OCI-LY1 (cell line): ENCODE measurements at regions not wholly inside any gene's neighbourhood (a gene's known extent, or its start where the extent isn't known, plus 50 kb on each side); places are given as distances from the start of the nearest gene placed in this dataset.

Source experiments
- H2AFZ ChIP-seq: fragments of 200-600 bp; sonication (generic), shearing (Covaris generic); 2 replicates; pipeline ENCODE4 v1.6.0; 2014; ENCODE audit warnings: antibody characterized with exemption, mild to moderate bottlenecking, low read length
- H3F3A ChIP-seq: fragments of 200-600 bp; sonication (generic), shearing (Covaris generic); 2 replicates; pipeline ENCODE4 v1.6.0; 2014; ENCODE audit warnings: mild to moderate bottlenecking, antibody characterized with exemption, low read length, moderate library complexity; ENCODE audit not compliant: insufficient read depth
- H3K27ac ChIP-seq: fragments of 200-600 bp; sonication (generic); 2 replicates; pipeline ENCODE4 v1.5.1; 2014; ENCODE audit warnings: low read length, mixed run types, mild to moderate bottlenecking, low read depth; ENCODE audit not compliant: poor library complexity, severe bottlenecking
- H3K27me3 ChIP-seq: fragments of 200-600 bp; sonication (generic); 2 replicates; pipeline ENCODE4 v1.6.0; 2014; ENCODE audit warnings: antibody characterized with exemption, mild to moderate bottlenecking, low read length, moderate library complexity; ENCODE audit not compliant: insufficient read depth
- H3K36me3 ChIP-seq: fragments of 200-600 bp; sonication (generic); 2 replicates; pipeline ENCODE4 v1.6.1; 2014; ENCODE audit warnings: mild to moderate bottlenecking, antibody characterized with exemption, low read length, moderate library complexity, mixed read lengths; ENCODE audit not compliant: insufficient read depth
- H3K4me1 ChIP-seq: fragments of 200-600 bp; sonication (generic); 2 replicates; pipeline ENCODE4 v1.5.1; 2014; ENCODE audit warnings: mild to moderate bottlenecking, low read length, moderate library complexity; ENCODE audit not compliant: insufficient read depth, severe bottlenecking
- H3K4me2 ChIP-seq: fragments of 200-600 bp; sonication (generic), shearing (Covaris generic); 2 replicates; pipeline ENCODE4 v1.6.1; 2014; ENCODE audit warnings: low read length
- H3K4me3 ChIP-seq: fragments of 200-600 bp; sonication (generic); 2 replicates; pipeline ENCODE4 v1.5.1; 2014; ENCODE audit warnings: low read length, low read depth, mild to moderate bottlenecking, mixed read lengths; ENCODE audit not compliant: poor library complexity, severe bottlenecking
- H3K79me2 ChIP-seq: fragments of 200-600 bp; shearing (Covaris generic); 2 replicates; pipeline ENCODE4 v1.6.1; 2016; ENCODE audit warnings: mixed run types, low read length, mixed read lengths; ENCODE audit not compliant: insufficient read depth
- H3K9ac ChIP-seq: fragments of 200-600 bp; sonication (generic), shearing (Covaris generic); 2 replicates; pipeline ENCODE4 v1.6.1; 2014; ENCODE audit warnings: mild to moderate bottlenecking, low read length, mixed read lengths
- H3K9me2 ChIP-seq: fragments of 200-600 bp; sonication (generic), shearing (Covaris generic); 2 replicates; pipeline ENCODE4 v1.6.1; 2014; ENCODE audit warnings: low read depth, mild to moderate bottlenecking, low read length, mixed read lengths
- H3K9me3 ChIP-seq: fragments of 200-600 bp; shearing (Covaris generic); 2 replicates; pipeline ENCODE4 v1.6.1; 2014; ENCODE audit warnings: low read length, mixed read lengths
- H4K20me1 ChIP-seq: fragments of 200-600 bp; sonication (generic), shearing (Covaris generic); 2 replicates; pipeline ENCODE4 v1.6.0; 2016; ENCODE audit warnings: mild to moderate bottlenecking, low read length; ENCODE audit not compliant: insufficient read depth
- EZH2 ChIP-seq: fragments of 200-600 bp; sonication (generic), shearing (Covaris generic); IDR thresholded peaks from 2 replicates; pipeline ENCODE4 v1.8.0; 2017; ENCODE audit warnings: borderline replicate concordance, mixed run types, mild to moderate bottlenecking, antibody characterized with exemption, low read length, moderate library complexity, mixed read lengths
- TF ChIP-seq, protein P1 (sequence below): fragments of 200-600 bp; sonication (generic), shearing (Covaris generic); IDR thresholded peaks from 2 replicates; pipeline ENCODE4 v1.5.1; 2017; ENCODE audit warnings: mild to moderate bottlenecking, antibody characterized with exemption, low read length, moderate library complexity, mixed read lengths

DNA sequence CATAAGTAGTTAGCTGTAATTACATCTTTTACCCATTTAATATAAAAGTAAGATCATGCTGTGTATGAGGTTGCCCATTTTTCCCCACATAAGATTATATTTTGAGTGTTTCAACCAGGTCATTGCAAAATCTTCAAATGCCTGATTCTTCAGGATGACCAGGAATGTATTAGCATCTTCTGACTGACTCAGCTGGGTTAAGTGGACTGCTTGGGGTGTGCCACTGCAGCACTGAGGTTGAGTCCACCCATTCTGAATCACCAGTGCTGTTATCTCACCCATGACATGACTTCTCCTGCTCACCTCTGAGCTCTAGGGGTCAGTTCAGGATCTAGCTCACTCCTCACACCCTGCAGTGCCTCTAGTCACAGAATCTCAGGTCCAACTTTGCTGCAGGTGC lies 576.7 kb upstream of the ZEB2 start:
- H3K4me2 ChIP-seq, result no peak overlapping the region
- H3K27me3 ChIP-seq, result no peaks in the 10 kb centered on the region
- H3K36me3 ChIP-seq, result no peaks in the 10 kb centered on the region
- no peaks in the 10 kb centered on the region for H4K20me1 ChIP-seq
- no peaks in the 10 kb centered on the region for H3K9me3 ChIP-seq
- no peak for TF ChIP-seq EZH2
- TF ChIP-seq, protein P1, sequence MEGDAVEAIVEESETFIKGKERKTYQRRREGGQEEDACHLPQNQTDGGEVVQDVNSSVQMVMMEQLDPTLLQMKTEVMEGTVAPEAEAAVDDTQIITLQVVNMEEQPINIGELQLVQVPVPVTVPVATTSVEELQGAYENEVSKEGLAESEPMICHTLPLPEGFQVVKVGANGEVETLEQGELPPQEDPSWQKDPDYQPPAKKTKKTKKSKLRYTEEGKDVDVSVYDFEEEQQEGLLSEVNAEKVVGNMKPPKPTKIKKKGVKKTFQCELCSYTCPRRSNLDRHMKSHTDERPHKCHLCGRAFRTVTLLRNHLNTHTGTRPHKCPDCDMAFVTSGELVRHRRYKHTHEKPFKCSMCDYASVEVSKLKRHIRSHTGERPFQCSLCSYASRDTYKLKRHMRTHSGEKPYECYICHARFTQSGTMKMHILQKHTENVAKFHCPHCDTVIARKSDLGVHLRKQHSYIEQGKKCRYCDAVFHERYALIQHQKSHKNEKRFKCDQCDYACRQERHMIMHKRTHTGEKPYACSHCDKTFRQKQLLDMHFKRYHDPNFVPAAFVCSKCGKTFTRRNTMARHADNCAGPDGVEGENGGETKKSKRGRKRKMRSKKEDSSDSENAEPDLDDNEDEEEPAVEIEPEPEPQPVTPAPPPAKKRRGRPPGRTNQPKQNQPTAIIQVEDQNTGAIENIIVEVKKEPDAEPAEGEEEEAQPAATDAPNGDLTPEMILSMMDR, result no peak
- H3K9ac ChIP-seq, result no peak overlapping the region
- no peaks in the 10 kb centered on the region for H3K79me2 ChIP-seq
- no peaks in the 10 kb centered on the region for H3K4me1 ChIP-seq
- no peak overlapping the region for H2AFZ ChIP-seq
- no peaks in the 10 kb centered on the region for H3F3A ChIP-seq
- no peak overlapping the region for H3K4me3 ChIP-seq
- no peak overlapping the region for H3K27ac ChIP-seq
- H3K9me2 ChIP-seq, result no peaks in the 10 kb centered on the region

DNA sequence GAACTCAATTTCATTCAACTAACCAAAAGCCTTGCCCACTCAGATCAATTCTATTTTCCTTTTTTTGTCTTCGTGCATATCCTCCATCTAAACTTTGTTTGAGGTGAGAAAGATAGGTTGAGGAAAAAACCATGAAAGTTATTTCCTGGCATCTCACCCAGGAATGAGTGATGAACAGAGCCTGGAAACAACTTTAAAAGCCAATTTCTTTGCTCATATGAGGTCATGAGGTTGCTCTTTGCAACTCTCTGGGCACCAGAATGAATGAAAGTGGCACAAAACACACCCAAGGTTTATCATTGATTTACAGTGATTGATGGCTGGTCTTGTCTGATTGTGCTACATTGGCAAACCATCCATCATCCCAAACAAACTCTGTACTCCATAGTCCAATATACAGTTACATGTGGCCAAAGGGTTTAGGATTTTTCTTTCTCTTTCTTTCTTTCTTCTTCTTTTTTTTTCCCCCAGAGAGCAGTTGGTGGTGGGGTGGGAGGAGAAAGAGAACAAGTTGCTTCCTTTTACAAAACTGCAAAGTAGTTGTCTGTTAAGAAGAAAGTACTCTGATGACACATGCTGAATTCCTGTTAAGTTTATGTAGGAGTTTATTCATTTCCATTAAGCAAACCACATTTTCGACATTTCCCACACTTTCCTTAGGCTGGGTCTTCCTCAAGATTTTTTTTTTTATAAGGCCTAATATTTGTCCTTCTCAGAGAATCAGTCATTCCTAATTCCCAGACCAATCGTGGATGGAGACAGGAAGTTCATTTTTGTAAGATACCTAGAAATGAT lies 575.9 kb upstream of the ZEB2 start:
- Histone ChIP-seq H3K9me3 (no peaks in the 10 kb centered on the region), H3K27ac (no peak overlapping the region), H3K36me3 (no peaks in the 10 kb centered on the region), H3K9me2 (no peaks in the 10 kb centered on the region), H2AFZ (no peak overlapping the region; the same call in 1 of the 2 replicates), H3F3A (no peaks in the 10 kb centered on the region), H3K4me3 (no peak overlapping the region), H3K27me3 (no peaks in the 10 kb centered on the region), H3K79me2 (no peaks in the 10 kb centered on the region), H3K9ac (no peak overlapping the region), H4K20me1 (no peaks in the 10 kb centered on the region), H3K4me2 (no peak overlapping the region), H3K4me1 (no peaks in the 10 kb centered on the region)
- TF ChIP-seq, protein P1, result no peak
- TF ChIP-seq EZH2, result no peak

DNA sequence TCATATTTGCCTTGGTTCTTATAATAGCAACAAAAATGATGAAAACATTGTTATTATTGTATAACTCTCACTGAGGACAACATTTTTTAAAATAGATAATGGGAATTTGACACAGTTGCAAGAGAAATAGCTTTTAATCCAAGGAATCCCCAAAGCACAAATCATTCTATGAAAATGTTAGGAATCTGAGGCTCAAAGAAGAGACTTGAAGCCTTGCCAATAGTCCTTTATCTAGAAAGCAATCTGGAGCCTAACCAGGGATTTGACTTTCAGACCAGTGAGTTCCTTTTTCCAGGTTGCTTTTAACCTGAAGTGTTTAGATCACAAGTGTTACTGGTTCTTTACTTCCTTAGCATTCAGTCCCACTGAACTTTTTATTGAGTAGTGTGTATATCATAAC lies 574.5 kb upstream of the ZEB2 start:
- Histone ChIP-seq H3K36me3 (no peaks in the 10 kb centered on the region), H3K4me1 (no peaks in the 10 kb centered on the region)
- no peak for TF ChIP-seq EZH2
- TF ChIP-seq, protein P1, result no peak

More for the DNA sequence above, 574.5 kb upstream of the ZEB2 start:
- Histone ChIP-seq H3K9me3 (no peaks in the 10 kb centered on the region), H3K79me2 (no peaks in the 10 kb centered on the region), H4K20me1 (no peaks in the 10 kb centered on the region), H3K9ac (no peak overlapping the region), H2AFZ (no peak overlapping the region), H3K4me3 (no peak overlapping the region), H3K27ac (no peak overlapping the region), H3K4me2 (no peak overlapping the region), H3K27me3 (no peaks in the 10 kb centered on the region), H3K9me2 (no peaks in the 10 kb centered on the region), H3F3A (no peaks in the 10 kb centered on the region)
